ENCODE measurements at regions not wholly inside any gene's neighbourhood (a gene's known extent, or its start where the extent isn't known, plus 50 kb on each side); places are given as distances from the start of the nearest gene placed in this dataset.
"Not testable (repeated sequence)": the region's sequence is repeated elsewhere in the genome, so short reads cannot be mapped to it uniquely, and the experiment has no call there.

DNA sequence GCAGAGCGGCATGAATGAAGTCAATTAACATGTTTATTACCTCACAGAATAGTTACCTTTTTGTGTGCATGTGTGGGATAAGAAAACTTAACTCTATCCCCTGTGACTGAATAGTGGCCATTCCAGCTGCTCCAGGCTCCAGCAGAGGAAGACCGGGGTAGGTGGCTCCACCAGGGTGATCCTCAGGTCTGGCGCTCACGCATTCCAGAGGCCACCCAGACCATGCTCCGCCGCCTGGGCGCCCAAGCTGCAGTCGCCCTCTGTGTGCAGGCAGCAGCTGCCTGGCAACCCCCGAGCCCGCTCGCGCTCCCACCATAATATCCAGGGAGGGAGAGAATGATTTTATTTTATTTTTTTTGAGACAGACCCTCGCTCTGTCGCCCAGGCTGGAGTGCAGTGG, 1474.5 kb upstream of the TPTE start:
- TF ChIP-seq EZH2 (IDR thresholded peaks at IDR 0.05; ENCODE audit: low read length) = not testable (repeated sequence)
- TF ChIP-seq, protein P1, sequence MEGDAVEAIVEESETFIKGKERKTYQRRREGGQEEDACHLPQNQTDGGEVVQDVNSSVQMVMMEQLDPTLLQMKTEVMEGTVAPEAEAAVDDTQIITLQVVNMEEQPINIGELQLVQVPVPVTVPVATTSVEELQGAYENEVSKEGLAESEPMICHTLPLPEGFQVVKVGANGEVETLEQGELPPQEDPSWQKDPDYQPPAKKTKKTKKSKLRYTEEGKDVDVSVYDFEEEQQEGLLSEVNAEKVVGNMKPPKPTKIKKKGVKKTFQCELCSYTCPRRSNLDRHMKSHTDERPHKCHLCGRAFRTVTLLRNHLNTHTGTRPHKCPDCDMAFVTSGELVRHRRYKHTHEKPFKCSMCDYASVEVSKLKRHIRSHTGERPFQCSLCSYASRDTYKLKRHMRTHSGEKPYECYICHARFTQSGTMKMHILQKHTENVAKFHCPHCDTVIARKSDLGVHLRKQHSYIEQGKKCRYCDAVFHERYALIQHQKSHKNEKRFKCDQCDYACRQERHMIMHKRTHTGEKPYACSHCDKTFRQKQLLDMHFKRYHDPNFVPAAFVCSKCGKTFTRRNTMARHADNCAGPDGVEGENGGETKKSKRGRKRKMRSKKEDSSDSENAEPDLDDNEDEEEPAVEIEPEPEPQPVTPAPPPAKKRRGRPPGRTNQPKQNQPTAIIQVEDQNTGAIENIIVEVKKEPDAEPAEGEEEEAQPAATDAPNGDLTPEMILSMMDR (optimal IDR thresholded peaks at IDR 0.05 in 1 of 3, IDR thresholded peaks at IDR 0.05 in 1 of 3, conservative IDR thresholded peaks at IDR 0.05 in 1 of 3; ENCODE audit: extremely low read depth in 1 of 3, insufficient read depth in 2 of 3, low read length in 3 of 3) = not testable (repeated sequence)

All from keratinocyte (primary cell).